HepG2 (cell line): ENCODE measurements at regions not wholly inside any gene's neighbourhood (a gene's known extent, or its start where the extent isn't known, plus 50 kb on each side); places are given as distances from the start of the nearest gene placed in this dataset.

Experiments
- ATAC-seq: fragments of 200-7000 bp; cut with Tn5 transposase; 3 replicates; pipeline ENCODE4 v1.9.1; 2020; ENCODE audit warnings: mild to moderate bottlenecking, moderate library complexity
- BruUV-seq: library from RNA; stranded (reverse); fragments of 400-500 nt; replicated peaks from 2 replicates; lab custom pipeline; 2021; lab: Mats Ljungman, UMichigan
- CTCF ChIA-PET: fragments of 300-600 bp; formaldehyde crosslinking; extraction: SDS; loops from one replicate; lab custom pipeline; 2021; ENCODE audit warnings: low total read pairs, inconsistent platforms, low intra/inter-chr PET ratio; lab: Yijun Ruan, JAX
- POLR2A ChIA-PET: fragments of 350-600 bp; sonication (Branson Sonifier 250); formaldehyde crosslinking; loops from one replicate; lab custom pipeline; 2020; ENCODE audit warnings: antibody characterized with exemption, inconsistent platforms; lab: Yijun Ruan, JAX
- DNase-seq: peaks from one replicate; pipeline ENCODE4 v3.0.0-alpha.2; 2015; ENCODE audit warnings: low spot score
- FAIRE-seq: peaks from 3 replicates; lab custom pipeline; 2011; peaks lifted over from hg19 to GRCh38; lab: Jason Lieb, UNC
- H2AFZ ChIP-seq: one replicate; pipeline ENCODE4 v1.6.1; 2011; ENCODE audit warnings: low read length, inconsistent platforms
- H3K27ac ChIP-seq: fragments of 300-600 bp; 3 replicates; pipeline ENCODE4 v1.8.0; 2011; ENCODE audit warnings: mixed run types, mild to moderate bottlenecking, mixed read lengths, low read length, inconsistent platforms; ENCODE audit not compliant: insufficient read depth; ENCODE audit errors: extremely low read length
- H3K27me3 ChIP-seq, 2 experiments: fragments of 200-600 bp in 1 of 2; 2 replicates in 1 of 2; 3 replicates in 1 of 2; pipeline versions ENCODE4 v1.6.0 to v1.8.0; 2011; ENCODE audit warnings: low read length in 2 of 2, mild to moderate bottlenecking in 2 of 2, moderate library complexity in 2 of 2, inconsistent platforms in 1 of 2; ENCODE audit not compliant: insufficient read depth in 2 of 2, control insufficient read depth in 1 of 2
- H3K36me3 ChIP-seq, 2 experiments: fragments of 200-600 bp in 1 of 2; replicated peaks in 1 of 2; 2 replicates in 1 of 2; 3 replicates in 1 of 2; pipeline versions ENCODE4 v1.5.1 to v1.8.0; 2011; ENCODE audit warnings: low read length in 2 of 2, inconsistent platforms in 1 of 2; ENCODE audit not compliant: insufficient read depth in 2 of 2, control insufficient read depth in 1 of 2
- H3K4me1 ChIP-seq: 2 replicates; pipeline ENCODE4 v1.5.1; 2012; ENCODE audit warnings: low read length, inconsistent platforms; ENCODE audit not compliant: insufficient read depth
- H3K4me2 ChIP-seq: 2 replicates; pipeline ENCODE4 v1.6.0; 2011; ENCODE audit warnings: low read depth, low read length, inconsistent platforms
- H3K4me3 ChIP-seq, 3 experiments: fragments of 200-600 bp in 1 of 3; sonication (generic), shearing (Covaris generic) in 1 of 3; replicated peaks in 1 of 3; 2 replicates each; pipeline ENCODE4 v1.5.1; 2011 to 2016; ENCODE audit warnings: low read length in 3 of 3, inconsistent platforms in 2 of 3, low read depth in 2 of 3, mild to moderate bottlenecking in 2 of 3, control low read depth in 1 of 3, mixed read lengths in 1 of 3; ENCODE audit not compliant: insufficient read depth in 1 of 3
- H3K79me2 ChIP-seq: one replicate; pipeline ENCODE4 v1.6.1; 2011; ENCODE audit warnings: low read length, inconsistent platforms; ENCODE audit not compliant: insufficient read depth
- H3K9ac ChIP-seq: 2 replicates; pipeline ENCODE4 v1.6.0; 2011; ENCODE audit warnings: mild to moderate bottlenecking, low read depth, low read length, inconsistent platforms; ENCODE audit not compliant: insufficient read depth
- H3K9me3 ChIP-seq: 2 replicates; pipeline ENCODE4 v1.5.1; 2012; ENCODE audit warnings: mild to moderate bottlenecking, low read length
- H4K20me1 ChIP-seq: 2 replicates; pipeline ENCODE4 v1.6.0; 2011; ENCODE audit warnings: inconsistent platforms, mild to moderate bottlenecking, low read length, moderate library complexity; ENCODE audit not compliant: insufficient read depth
- ATF5 ChIP-seq: sonication (generic); formaldehyde crosslinking; IDR thresholded peaks from 2 replicates; pipeline ENCODE4 v1.4.0; 2020; ENCODE audit warnings: mild to moderate bottlenecking, low read depth, missing genetic modification reagents
- CREB3 ChIP-seq: sonication (generic); formaldehyde crosslinking; IDR thresholded peaks from 2 replicates; pipeline ENCODE4 v1.5.0; 2020; ENCODE audit warnings: missing genetic modification reagents
- FLYWCH1 ChIP-seq: sonication (generic); formaldehyde crosslinking; IDR thresholded peaks from 2 replicates; pipeline ENCODE4 v1.8.1; 2023; ENCODE audit warnings: mild to moderate bottlenecking, missing genetic modification reagents
- JARID2 ChIP-seq: sonication (generic); formaldehyde crosslinking; IDR thresholded peaks from 2 replicates; pipeline ENCODE4 v1.8.1; 2023; ENCODE audit warnings: missing genetic modification reagents, inconsistent platforms; ENCODE audit not compliant: insufficient replicate concordance
- KAT2B ChIP-seq: fragments of 150-350 bp; IDR thresholded peaks from 2 replicates; pipeline ENCODE4 v1.6.1; 2014; ENCODE audit warnings: low read depth, low read length, borderline replicate concordance
- MTA1 ChIP-seq: sonication (generic); formaldehyde crosslinking; IDR thresholded peaks from 2 replicates; pipeline ENCODE4 v1.4.0; 2020; ENCODE audit warnings: missing genetic modification reagents, mild to moderate bottlenecking, borderline replicate concordance
- NKX3-1 ChIP-seq: sonication (generic); formaldehyde crosslinking; IDR thresholded peaks from 2 replicates; pipeline ENCODE4 v1.5.0; 2020; ENCODE audit warnings: missing genetic modification reagents
- PBX3 ChIP-seq: sonication (generic); formaldehyde crosslinking; IDR thresholded peaks from 2 replicates; pipeline ENCODE4 v1.8.1; 2023; ENCODE audit warnings: missing genetic modification reagents, inconsistent platforms, borderline replicate concordance
- RBM39 ChIP-seq: fragments of 200-400 bp; formaldehyde crosslinking; IDR thresholded peaks from one replicate; pipeline ENCODE4 v1.6.1; 2018; ENCODE audit warnings: antibody characterized with exemption, mild to moderate bottlenecking, low read depth, low read length; ENCODE audit not compliant: poor library complexity, severe bottlenecking
- ZBTB3 ChIP-seq: sonication (generic); formaldehyde crosslinking; IDR thresholded peaks from 2 replicates; pipeline ENCODE4 v1.4.0; 2020; ENCODE audit warnings: low read depth, mild to moderate bottlenecking, moderate library complexity, missing genetic modification reagents, borderline replicate concordance
- ZFP90 ChIP-seq: sonication (generic); formaldehyde crosslinking; IDR thresholded peaks from 2 replicates; pipeline ENCODE4 v1.8.0; 2022; ENCODE audit warnings: missing genetic modification reagents, mild to moderate bottlenecking, inconsistent platforms, borderline replicate concordance
- ZFY ChIP-seq: sonication (generic); formaldehyde crosslinking; IDR thresholded peaks from 2 replicates; pipeline ENCODE4 v1.4.0; 2020; ENCODE audit warnings: missing genetic modification reagents
- ZNF331 ChIP-seq: sonication (generic); formaldehyde crosslinking; IDR thresholded peaks from 2 replicates; pipeline ENCODE4 v1.4.0; 2020; ENCODE audit warnings: missing genetic modification reagents
- ZNF563 ChIP-seq: sonication (generic); formaldehyde crosslinking; IDR thresholded peaks from 2 replicates; pipeline ENCODE4 v1.8.0; 2022; ENCODE audit warnings: mild to moderate bottlenecking, moderate library complexity, missing genetic modification reagents
- ZNF572 ChIP-seq: sonication (generic); formaldehyde crosslinking; IDR thresholded peaks from 2 replicates; pipeline ENCODE4 v1.5.1; 2020; ENCODE audit warnings: mild to moderate bottlenecking, missing genetic modification reagents
- ZNF672 ChIP-seq: sonication (generic); formaldehyde crosslinking; IDR thresholded peaks from 2 replicates; pipeline ENCODE4 v1.8.1; 2022; ENCODE audit warnings: missing genetic modification reagents
- WGBS: methylation state at CpG from one replicate; pipeline ENCODE4 v1.1.6; 2017; ENCODE audit warnings: low lambda C conversion rate; 5-methylcytosine and 5-hydroxymethylcytosine counted together
- in situ Hi-C: cut with HindIII; loops from 2 replicates; pipeline ENCODE4 v1.10.0; 2017; ENCODE audit warnings: low pct_unique_long_range_greater_than_20kb; ENCODE audit not compliant: extremely low pct_ligation_motif_present
- intact Hi-C: fragments of 100-400 bp; cut with micrococcal nuclease; formaldehyde crosslinking; loops from one replicate; pipeline ENCODE4 v1.10.0; 2022; ENCODE audit not compliant: unreplicated experiment

GRCh38 chr10:10489805-10490571, 527.7 kb upstream of the CELF2 start:
- no peak overlapping the region for H3K4me2 ChIP-seq
- ChIA-PET CTCF (no interaction called here), POLR2A (no interaction called here)
- no peaks in the 10 kb centered on the region for H4K20me1 ChIP-seq
- BruUV-seq, result no TSS peak
- WGBS, result 0% methylated on average over 1 of the region's 1 CpG
- no peak for TF ChIP-seq ZFY (CRISPR knock-in tag)
- no peak for TF ChIP-seq ZFP90
- no peak for TF ChIP-seq ZBTB3 (CRISPR knock-in tag)
- no peak for TF ChIP-seq MTA1 (CRISPR knock-in tag)
- no peak for TF ChIP-seq KAT2B
- no peak for TF ChIP-seq FLYWCH1 (CRISPR knock-in tag)
- no peak for TF ChIP-seq CREB3 (CRISPR knock-in tag)
- no peaks in the 10 kb centered on the region for H3K79me2 ChIP-seq
- H3K27me3 ChIP-seq, result no peaks in the 10 kb centered on the region
- H3K9me3 ChIP-seq, result peaks cover 88% of the 10 kb centered on the region
- DNase-seq (no peak), FAIRE-seq (no peak), ATAC-seq (no peak)
- in situ Hi-C loops, result no loop called here
- no peak overlapping the region for H3K9ac ChIP-seq
- no peaks in the 10 kb centered on the region for H3K4me1 ChIP-seq
- no peak overlapping the region for H3K27ac ChIP-seq
- H2AFZ ChIP-seq, result no peak overlapping the region
- no peak overlapping the region for H3K4me3 ChIP-seq
- intact Hi-C loops, result no loop called here
- no peaks in the 10 kb centered on the region for H3K36me3 ChIP-seq

GRCh38 chr10:10490581-10490980, 527.1 kb upstream of the CELF2 start:
- CTCF ChIA-PET, result no interaction called here
- 0% methylated on average over 1 of the region's 1 CpG for WGBS
- H4K20me1 ChIP-seq, result no peaks in the 10 kb centered on the region
- no peak overlapping the region for H2AFZ ChIP-seq
- H3K4me3 ChIP-seq, result no peak overlapping the region
- ATAC-seq, result no peak
- H3K36me3 ChIP-seq, result no peaks in the 10 kb centered on the region
- no peaks in the 10 kb centered on the region for H3K27me3 ChIP-seq
- FAIRE-seq, result no peak
- POLR2A ChIA-PET, result no interaction called here
- H3K9ac ChIP-seq, result no peak overlapping the region
- H3K4me1 ChIP-seq, result no peaks in the 10 kb centered on the region
- intact Hi-C loops (no loop called here), in situ Hi-C loops (no loop called here)
- no peak overlapping the region for H3K27ac ChIP-seq
- BruUV-seq, result no TSS peak
- no peak overlapping the region for H3K4me2 ChIP-seq
- H3K79me2 ChIP-seq, result no peaks in the 10 kb centered on the region
- H3K9me3 ChIP-seq, result peaks cover 88% of the 10 kb centered on the region
- DNase-seq, result no peak
- TF ChIP-seq RBM39 (no peak), PBX3 (CRISPR knock-in tag) (no peak), ZNF672 (no peak), JARID2 (CRISPR knock-in tag) (no peak), ZNF331 (no peak), ZNF563 (no peak), ZNF572 (CRISPR knock-in tag) (no peak), ATF5 (CRISPR knock-in tag) (no peak), NKX3-1 (CRISPR knock-in tag) (no peak)
